Stimulated activated CD8-positive, alpha-beta memory T cell treated with anti-CD3 and anti-CD28 coated beads, Interleukin-12 subunit alpha, Interleukin-12 subunit beta, amount 100 ng/mL, for 24 hours (primary cell): ENCODE measurements at regions not wholly inside any gene's neighbourhood (a gene's known extent, or its start where the extent isn't known, plus 50 kb on each side); places are given as distances from the start of the nearest gene placed in this dataset.

Experiments
- DNase-seq: peaks from one replicate; pipeline ENCODE4 v3.0.0-alpha.2; 2020; ENCODE audit errors: extremely low read depth

DNA sequence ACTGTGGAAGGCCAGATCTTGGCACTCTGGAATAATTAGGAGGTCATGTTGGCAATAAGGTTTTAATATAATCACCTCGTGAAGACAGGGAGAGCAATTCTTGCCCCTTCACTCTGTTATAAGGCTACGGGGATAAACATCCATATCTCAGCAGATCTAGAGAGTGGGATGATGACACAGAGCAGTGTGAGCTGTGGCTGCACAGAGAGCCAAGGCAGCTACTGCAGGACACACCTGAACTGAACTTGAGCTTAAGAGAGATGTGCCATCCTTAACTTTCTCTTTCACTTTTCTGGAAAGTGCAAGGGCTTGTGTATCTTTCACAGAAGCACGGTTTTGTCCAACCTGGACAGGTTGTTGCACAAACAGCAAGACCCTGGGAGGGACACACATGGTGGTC is 174.7 kb downstream of the GATA3 start:
- no peak for DNase-seq

- DNase-seq = no peak
Measured at GRCh38 chr10:8230902-8231301, 176.4 kb downstream of the GATA3 start.

DNA sequence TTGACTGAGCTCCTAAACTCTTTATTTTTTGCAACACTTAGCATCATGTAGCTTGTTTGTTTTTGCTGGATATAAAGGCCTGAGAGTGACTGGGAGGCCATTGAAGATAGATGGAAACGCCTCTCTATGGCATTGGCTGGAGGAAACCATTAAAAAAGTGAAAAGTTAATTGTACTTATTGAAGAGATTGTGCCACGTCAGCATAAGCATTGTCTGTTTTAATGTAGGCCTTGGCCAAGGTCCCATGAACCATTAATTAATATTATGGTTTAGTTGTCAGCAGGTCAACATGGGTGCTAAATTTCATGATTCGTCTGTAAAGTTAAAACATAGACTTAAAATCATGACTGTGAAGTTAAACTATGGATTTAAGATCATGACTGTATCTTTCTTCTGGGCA is 178.6 kb downstream of the GATA3 start:
- no peak for DNase-seq

GRCh38 chr10:8233832-8234259 is 179.4 kb downstream of the GATA3 start:
- DNase-seq = no peak

GRCh38 chr10:8235253-8236027 is 181.0 kb downstream of the GATA3 start:
- DNase-seq = no peak

GRCh38 chr10:8238986-8239385 is 184.5 kb downstream of the GATA3 start:
- no peak for DNase-seq

GRCh38 chr10:8240861-8241260 is 186.4 kb downstream of the GATA3 start:
- no peak for DNase-seq

- peak; percentile 17 for DNase-seq
Measured at GRCh38 chr10:8242295-8242872, 187.9 kb downstream of the GATA3 start.

DNA sequence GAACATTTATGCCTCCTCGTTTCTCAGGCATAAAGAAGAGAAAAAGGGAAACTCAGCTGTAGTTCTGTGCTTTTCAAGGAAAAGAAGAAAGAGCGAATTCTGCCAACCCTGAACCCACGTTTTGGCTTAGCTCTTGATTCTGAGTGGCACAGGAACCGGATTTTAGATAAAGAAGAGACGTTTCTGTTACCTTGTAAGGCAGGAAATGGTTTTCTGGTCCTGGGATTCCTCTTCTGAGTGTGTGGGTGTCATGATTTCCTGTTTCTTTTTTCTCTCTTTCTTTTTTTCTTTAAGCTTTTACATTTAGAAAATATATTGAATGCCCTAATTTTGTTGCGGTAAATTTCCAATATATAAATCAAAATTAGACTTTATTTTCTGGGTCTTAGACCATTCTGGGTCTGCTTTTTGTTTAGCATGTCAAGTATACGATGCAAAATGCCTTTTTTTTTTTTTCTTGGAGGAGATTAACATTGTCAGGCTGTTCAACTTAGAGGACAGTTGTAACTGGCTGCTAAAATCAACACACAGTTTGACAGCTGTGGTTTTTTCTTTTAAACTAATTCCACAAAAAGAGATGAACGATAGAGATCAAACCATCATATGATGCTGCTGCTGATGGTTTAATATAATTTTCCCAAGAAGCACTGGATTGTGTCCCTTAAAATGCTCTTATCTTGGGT is 190.8 kb downstream of the GATA3 start:
- DNase-seq = no peak

- no peak for DNase-seq
Measured at GRCh38 chr10:8245814-8246142, 191.3 kb downstream of the GATA3 start.

- no peak for DNase-seq
Measured at GRCh38 chr10:8246548-8246947, 192.1 kb downstream of the GATA3 start.

GRCh38 chr10:8247191-8247590 is 192.7 kb downstream of the GATA3 start:
- no peak for DNase-seq

DNA sequence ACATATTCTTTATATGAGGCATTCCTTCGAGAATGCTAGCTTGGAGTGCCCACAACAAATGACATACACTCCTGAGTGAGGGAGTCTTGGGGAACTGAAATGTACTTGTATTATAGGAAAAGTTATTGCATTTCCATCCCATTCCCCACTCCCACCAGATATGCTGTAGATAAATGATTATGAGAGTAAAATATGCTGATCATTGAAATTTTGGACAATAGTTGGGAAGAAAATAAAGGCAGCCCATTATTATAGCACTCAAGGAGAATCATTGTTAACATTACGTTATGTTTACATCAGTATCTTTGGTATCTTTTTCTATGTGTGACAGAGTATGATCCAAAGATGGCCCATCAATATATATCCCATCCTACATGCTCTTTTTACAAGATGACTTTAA is 194.4 kb downstream of the GATA3 start:
- DNase-seq = no peak

- DNase-seq = no peak
Measured at GRCh38 chr10:8254350-8254749, 199.9 kb downstream of the GATA3 start.

- DNase-seq = no peak
Measured at GRCh38 chr10:8255301-8255700, 200.8 kb downstream of the GATA3 start.

- DNase-seq = no peak
Measured at GRCh38 chr10:8260645-8261044, 206.2 kb downstream of the GATA3 start.

- no peak for DNase-seq
Measured at GRCh38 chr10:8262317-8262716, 207.8 kb downstream of the GATA3 start.

- no peak for DNase-seq
Measured at GRCh38 chr10:8269976-8270375, 215.5 kb downstream of the GATA3 start.

DNA sequence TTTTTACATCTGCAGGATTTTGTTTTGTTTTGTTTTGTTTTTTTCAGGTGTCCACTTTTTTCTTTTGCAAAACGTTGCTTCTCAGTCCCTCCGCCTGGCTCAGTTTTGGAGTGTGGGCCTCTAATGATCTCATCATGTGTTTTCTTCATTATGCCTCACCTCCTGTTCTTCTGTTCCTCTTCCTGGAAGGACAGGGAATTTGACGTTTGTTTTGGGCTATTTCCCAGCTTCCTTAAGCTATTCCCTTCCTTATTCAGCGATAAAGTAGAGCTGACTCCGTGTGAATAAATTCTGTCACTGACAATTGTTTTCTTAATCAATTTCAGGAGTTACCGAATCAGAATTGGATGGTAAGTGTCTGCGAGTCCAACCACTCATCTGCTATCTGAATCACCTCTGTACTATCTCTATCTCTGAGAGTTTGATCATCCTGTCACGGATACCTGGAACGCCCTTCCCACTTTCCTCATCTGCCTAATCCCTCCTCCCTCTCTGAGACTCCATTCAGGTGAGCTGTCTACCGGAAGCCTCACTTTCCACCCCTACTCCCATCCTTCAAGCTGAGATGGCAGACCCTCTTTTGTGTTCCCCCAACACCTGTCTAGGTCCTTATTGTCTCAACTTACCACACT is 218.4 kb downstream of the GATA3 start:
- DNase-seq = no peak

GRCh38 chr10:8273749-8274148 is 219.3 kb downstream of the GATA3 start:
- DNase-seq = no peak

DNA sequence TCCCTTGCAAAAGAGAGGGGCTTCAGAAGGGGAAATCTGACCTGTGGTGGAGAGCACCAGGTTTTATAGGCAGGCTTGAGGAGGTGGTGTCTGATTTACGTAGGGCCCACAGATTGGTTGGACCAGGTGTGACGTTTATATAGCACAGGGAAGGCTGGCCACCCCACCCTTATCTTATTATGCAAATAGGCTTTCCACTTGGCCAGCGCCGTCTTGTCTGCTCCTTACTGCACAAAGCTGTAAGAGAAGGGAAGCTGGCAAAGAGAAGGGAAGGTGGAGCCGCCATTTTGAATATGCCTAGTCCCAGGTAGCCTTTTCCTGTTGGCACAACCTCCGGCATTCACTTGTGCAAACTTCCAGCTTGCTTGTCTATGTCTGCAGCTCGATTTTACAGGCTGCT is 221.4 kb downstream of the GATA3 start:
- no peak for DNase-seq

GRCh38 chr10:8278099-8278498 is 223.6 kb downstream of the GATA3 start:
- no peak for DNase-seq

GRCh38 chr10:8279598-8279997 is 225.1 kb downstream of the GATA3 start:
- DNase-seq = no peak
